Stomach (tissue), 8 donors: ENCODE measurements at regions not wholly inside any gene's neighbourhood (a gene's known extent, or its start where the extent isn't known, plus 50 kb on each side); places are given as distances from the start of the nearest gene placed in this dataset.
A peak's percentile ranks its signal among the peaks of the same experiment; 100 is the strongest.

ENCODE experiments used
- DNase-seq, 2 donors: peaks; one replicate each; pipeline versions ENCODE4 v3.0.0 to v3.0.0-alpha.2; 2013 to 2019
- H3K27ac ChIP-seq, 5 donors: fragments of 200-600 bp in 4 of 5; sonication (generic) in 4 of 5; one replicate each; pipeline ENCODE4 v1.5.1; 2013 to 2019; ENCODE audit warnings: mild to moderate bottlenecking in 1 of 5, moderate library complexity in 1 of 5
- H3K27me3 ChIP-seq, 3 donors: fragments of 200-600 bp; sonication (generic); one replicate each; pipeline ENCODE4 v1.5.1; 2017 to 2019; ENCODE audit warnings: mixed run types in 1 of 3
- H3K36me3 ChIP-seq, 4 donors: fragments of 200-600 bp; sonication (generic); 1 replicate in 3 of 4; 2 replicates in 1 of 4; pipeline ENCODE4 v1.5.1; 2016 to 2019
- H3K4me1 ChIP-seq, 4 donors: fragments of 200-600 bp; sonication (generic); one replicate each; pipeline ENCODE4 v1.5.1; 2016 to 2019
- H3K4me3 ChIP-seq, 4 donors: fragments of 200-600 bp; sonication (generic) in 3 of 4; one replicate each; pipeline ENCODE4 v1.5.1; 2016 to 2019; ENCODE audit warnings: mild to moderate bottlenecking in 1 of 4
- H3K9me3 ChIP-seq, 4 donors: fragments of 200-600 bp; sonication (generic); one replicate each; pipeline ENCODE4 v1.5.1; 2016 to 2019
- CTCF ChIP-seq, 7 experiments: fragments of 450-650 bp in 4 of 7; fragments of 200-600 bp in 3 of 7; sonication (generic) in 3 of 7; IDR thresholded peaks; one replicate each; pipeline ENCODE4 v1.5.1; 2016 to 2019; ENCODE audit warnings: antibody characterized with exemption in 7 of 7, control low read depth in 2 of 7, mild to moderate bottlenecking in 1 of 7
- EP300 ChIP-seq: sonication (generic); formaldehyde crosslinking; IDR thresholded peaks from one replicate; pipeline ENCODE4 v1.6.1; 2017; ENCODE audit warnings: antibody characterized with exemption
- POLR2A ChIP-seq, 4 donors: fragments of 450-650 bp; IDR thresholded peaks; one replicate each; pipeline ENCODE4 v1.6.1; 2016; ENCODE audit warnings: antibody characterized with exemption in 4 of 4, control low read depth in 2 of 4, mild to moderate bottlenecking in 1 of 4, moderate library complexity in 1 of 4
- POLR2AphosphoS5 ChIP-seq, 3 donors: sonication (generic); formaldehyde crosslinking; IDR thresholded peaks; one replicate each; pipeline ENCODE4 v1.6.1; 2016; ENCODE audit warnings: antibody characterized with exemption in 3 of 3
- whole genome bisulfite sequencing, 5 donors: extraction: QIAGEN DNeasy Blood & Tissue Kit in 3 of 5; methylation state at CpG; one replicate each; pipeline versions ENCODE4 v1.1.5 to v1.1.7; 2013 to 2018; 5-methylcytosine and 5-hydroxymethylcytosine counted together
- intact Hi-C: fragments of 100-400 bp; cut with DNase I; formaldehyde crosslinking; loops from one replicate; pipeline ENCODE4 v1.15.1; 2023; ENCODE audit warnings: low total_unique reads
- donor health status: healthy with polysubstance abuse.
- donor health status: Bipolar disorder and iron deficiency.
- donor health status: healthy.

- Histone ChIP-seq H3K4me3 (no peak overlapping the region), H3K27ac (no peak overlapping the region), H3K4me1 (peaks cover 27 to 47% (median 37%) of the 10 kb centered on the region in 4 donors), H3K27me3 (no peaks in the 10 kb centered on the region), H3K9me3 (no peaks in the 10 kb centered on the region), H3K36me3 (no peaks in the 10 kb centered on the region)
- intact Hi-C loops: loop anchor here (2.0 kb wide), 1 partner anchor 85 kb away; no protein-coding TSS in a partner anchor
- no peak for TF ChIP-seq POLR2AphosphoS5 (IDR thresholded peaks at IDR 0.05)
- TF ChIP-seq CTCF (IDR thresholded peaks at IDR 0.05): no peak
- TF ChIP-seq EP300: no peak
- TF ChIP-seq POLR2A (IDR thresholded peaks at IDR 0.05): no peak
- 0 to 72% (median 65%) methylated on average over 1 to 4 of the region's 4 CpGs for WGBS, 5 donors
- DNase-seq: peak in 1 of 2 donors; percentile 52
Observed at GRCh38 chr1:201708085-201708512, 120.9 kb upstream of the IPO9 start.

- Histone ChIP-seq H3K9me3 (no peaks in the 10 kb centered on the region), H3K36me3 (no peaks in the 10 kb centered on the region), H3K27ac (no peak overlapping the region), H3K4me3 (no peak overlapping the region), H3K27me3 (no peaks in the 10 kb centered on the region), H3K4me1 (peaks cover 22 to 45% (median 36%) of the 10 kb centered on the region in 4 donors)
- intact Hi-C loops: loop anchor here (2.0 kb wide), 1 partner anchor 84 kb away; no protein-coding TSS in a partner anchor
- TF ChIP-seq POLR2A (IDR thresholded peaks at IDR 0.05) (no peak), POLR2AphosphoS5 (IDR thresholded peaks at IDR 0.05) (no peak), CTCF (IDR thresholded peaks at IDR 0.05) (no peak), EP300 (no peak)
- 81 to 88% (median 82%) methylated on average over 5 of the region's 5 CpGs for WGBS, 5 donors
- DNase-seq: no peak
Observed at GRCh38 chr1:201708691-201709090, 120.3 kb upstream of the IPO9 start.

DNA sequence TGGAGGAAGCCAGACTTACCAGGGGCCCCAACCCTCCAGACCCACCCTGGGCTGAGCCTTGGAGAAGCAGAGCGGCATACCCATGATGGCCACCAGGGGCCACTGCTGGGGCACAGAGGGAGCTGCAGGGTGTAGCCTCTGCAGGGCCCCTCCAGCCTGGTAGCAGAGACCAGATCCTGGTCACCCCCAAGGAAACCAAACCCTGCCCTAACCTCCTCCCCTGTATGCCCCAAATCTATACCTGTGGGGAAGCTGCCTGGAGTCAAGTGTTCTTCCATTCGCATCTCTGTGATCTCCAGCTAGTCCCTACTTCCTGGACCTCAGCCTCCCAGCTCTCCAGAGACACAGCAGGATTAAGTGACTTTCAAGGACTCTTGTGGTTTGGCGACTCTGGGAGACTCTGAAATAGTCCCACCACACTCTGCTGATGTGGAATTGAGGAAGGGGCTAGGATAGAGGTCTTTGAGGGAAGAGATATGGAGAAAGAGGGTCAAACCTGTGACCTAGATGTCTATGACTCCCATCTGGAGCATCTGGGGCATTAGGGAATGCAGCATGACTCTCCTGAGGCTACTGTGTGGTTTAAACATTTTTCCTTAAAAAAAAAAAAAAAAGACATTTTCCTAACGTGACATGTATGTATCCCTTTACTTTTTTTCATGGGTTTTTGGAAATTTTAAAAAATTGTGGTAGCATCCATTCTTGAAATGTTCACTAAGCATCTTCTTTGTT is 119.2 kb upstream of the IPO9 start:
- H3K4me3 ChIP-seq: no peak overlapping the region
- H3K4me1 ChIP-seq: peaks cover 22 to 48% (median 39%) of the 10 kb centered on the region in 4 donors
- intact Hi-C loops: loop anchor here (2.0 kb wide), 1 partner anchor 83 kb away; no protein-coding TSS in a partner anchor
- DNase-seq: peak; percentile 74 to 83
- H3K27me3 ChIP-seq: no peaks in the 10 kb centered on the region
- no peaks in the 10 kb centered on the region for H3K36me3 ChIP-seq
- no peaks in the 10 kb centered on the region for H3K9me3 ChIP-seq
- TF ChIP-seq POLR2AphosphoS5 (IDR thresholded peaks at IDR 0.05) (no peak), CTCF (IDR thresholded peaks at IDR 0.05) (peak in 5 of 7 experiments; percentile 67 to 93 (median 86)), EP300 (no peak), POLR2A (IDR thresholded peaks at IDR 0.05) (no peak)
- peak overlapping the region in 4 of 5 donors; percentile 14 to 90 (median 44) for H3K27ac ChIP-seq
- WGBS, 5 donors: 43 to 58% (median 47%) methylated on average over 3 to 4 of the region's 4 CpGs

- whole genome bisulfite sequencing, 5 donors: 71 to 83% (median 77%) methylated on average over 8 of the region's 8 CpGs
- Histone ChIP-seq H3K4me3 (no peak overlapping the region), H3K4me1 (peaks cover 29 to 60% (median 45%) of the 10 kb centered on the region in 4 donors), H3K36me3 (no peaks in the 10 kb centered on the region), H3K27ac (peak overlapping the region; percentile 3 to 90 (median 88)), H3K27me3 (no peaks in the 10 kb centered on the region), H3K9me3 (no peaks in the 10 kb centered on the region)
- DNase-seq: no peak
- TF ChIP-seq CTCF (IDR thresholded peaks at IDR 0.05) (no peak), EP300 (no peak), POLR2A (IDR thresholded peaks at IDR 0.05) (no peak), POLR2AphosphoS5 (IDR thresholded peaks at IDR 0.05) (no peak)
- intact Hi-C loops: no loop called here
Observed at GRCh38 chr1:201710632-201711597, 118.0 kb upstream of the IPO9 start.
